Lower lobe of right lung (tissue), 2 donors: ENCODE measurements at regions not wholly inside any gene's neighbourhood (a gene's known extent, or its start where the extent isn't known, plus 50 kb on each side); places are given as distances from the start of the nearest gene placed in this dataset.

ENCODE experiments used
- ATAC-seq, 2 donors: fragments of 200-7000 bp; cut with Tn5 transposase; one replicate each; pipeline ENCODE4 v1.9.1; 2020 to 2022; ENCODE audit warnings: mild to moderate bottlenecking in 2 of 2, moderate library complexity in 2 of 2
- DNase-seq: peaks from one replicate; pipeline ENCODE4 v3.0.0-alpha.2; 2020
- H3K27ac ChIP-seq: fragments of 200-600 bp; one replicate; pipeline ENCODE4 v1.8.0; 2022
- H3K27me3 ChIP-seq: fragments of 200-600 bp; one replicate; pipeline ENCODE4 v1.8.0; 2022; ENCODE audit warnings: low read depth
- H3K36me3 ChIP-seq: fragments of 200-600 bp; one replicate; pipeline ENCODE4 v1.8.0; 2022; ENCODE audit warnings: mild to moderate bottlenecking
- H3K4me1 ChIP-seq: fragments of 200-600 bp; one replicate; pipeline ENCODE4 v1.8.0; 2022
- H3K4me3 ChIP-seq: fragments of 200-600 bp; one replicate; pipeline ENCODE4 v1.8.0; 2022; ENCODE audit warnings: mild to moderate bottlenecking
- H3K9me3 ChIP-seq: fragments of 200-600 bp; one replicate; pipeline ENCODE4 v1.8.0; 2022
- intact Hi-C: fragments of 100-400 bp; cut with DNase I; formaldehyde crosslinking; loops from one replicate; pipeline ENCODE4 v1.11.0; 2022
- TF ChIP-seq, protein P1 (sequence below): fragments of 200-600 bp; IDR thresholded peaks from one replicate; pipeline ENCODE4 v1.8.0; 2022; ENCODE audit warnings: antibody characterized with exemption, mild to moderate bottlenecking
- donor health status: DM: no; HTN: yes; CAD: no; lungs with severe emphysema.

DNA sequence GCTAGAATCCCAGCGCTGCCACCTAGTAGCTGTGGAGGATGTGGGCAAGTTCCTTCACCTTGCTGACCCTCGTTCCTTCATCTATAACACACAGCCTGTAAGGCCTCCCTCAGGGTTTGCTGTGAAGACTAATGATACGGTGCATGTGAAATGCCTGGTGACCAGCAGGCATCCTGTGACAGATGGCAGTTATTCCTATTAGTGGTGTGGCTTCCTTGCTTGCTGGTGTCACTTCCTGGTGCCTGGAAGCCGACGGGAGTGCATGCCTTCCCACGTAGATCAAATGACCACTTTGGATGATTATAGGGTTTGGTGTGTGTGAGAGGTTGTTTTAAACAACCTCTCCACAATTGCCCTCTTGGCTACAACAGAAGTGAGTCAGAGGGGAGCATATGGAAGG lies 894.9 kb downstream of the VRK1 start:
- Histone ChIP-seq H3K4me1 (no peaks in the 10 kb centered on the region), H3K27ac (no peak overlapping the region), H3K36me3 (no peaks in the 10 kb centered on the region), H3K9me3 (no peaks in the 10 kb centered on the region), H3K4me3 (no peak overlapping the region), H3K27me3 (no peaks in the 10 kb centered on the region)
- no peak for ATAC-seq
- no peak for DNase-seq
- TF ChIP-seq, protein P1, sequence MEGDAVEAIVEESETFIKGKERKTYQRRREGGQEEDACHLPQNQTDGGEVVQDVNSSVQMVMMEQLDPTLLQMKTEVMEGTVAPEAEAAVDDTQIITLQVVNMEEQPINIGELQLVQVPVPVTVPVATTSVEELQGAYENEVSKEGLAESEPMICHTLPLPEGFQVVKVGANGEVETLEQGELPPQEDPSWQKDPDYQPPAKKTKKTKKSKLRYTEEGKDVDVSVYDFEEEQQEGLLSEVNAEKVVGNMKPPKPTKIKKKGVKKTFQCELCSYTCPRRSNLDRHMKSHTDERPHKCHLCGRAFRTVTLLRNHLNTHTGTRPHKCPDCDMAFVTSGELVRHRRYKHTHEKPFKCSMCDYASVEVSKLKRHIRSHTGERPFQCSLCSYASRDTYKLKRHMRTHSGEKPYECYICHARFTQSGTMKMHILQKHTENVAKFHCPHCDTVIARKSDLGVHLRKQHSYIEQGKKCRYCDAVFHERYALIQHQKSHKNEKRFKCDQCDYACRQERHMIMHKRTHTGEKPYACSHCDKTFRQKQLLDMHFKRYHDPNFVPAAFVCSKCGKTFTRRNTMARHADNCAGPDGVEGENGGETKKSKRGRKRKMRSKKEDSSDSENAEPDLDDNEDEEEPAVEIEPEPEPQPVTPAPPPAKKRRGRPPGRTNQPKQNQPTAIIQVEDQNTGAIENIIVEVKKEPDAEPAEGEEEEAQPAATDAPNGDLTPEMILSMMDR, result no peak
- intact Hi-C loops, result no loop called here

DNA sequence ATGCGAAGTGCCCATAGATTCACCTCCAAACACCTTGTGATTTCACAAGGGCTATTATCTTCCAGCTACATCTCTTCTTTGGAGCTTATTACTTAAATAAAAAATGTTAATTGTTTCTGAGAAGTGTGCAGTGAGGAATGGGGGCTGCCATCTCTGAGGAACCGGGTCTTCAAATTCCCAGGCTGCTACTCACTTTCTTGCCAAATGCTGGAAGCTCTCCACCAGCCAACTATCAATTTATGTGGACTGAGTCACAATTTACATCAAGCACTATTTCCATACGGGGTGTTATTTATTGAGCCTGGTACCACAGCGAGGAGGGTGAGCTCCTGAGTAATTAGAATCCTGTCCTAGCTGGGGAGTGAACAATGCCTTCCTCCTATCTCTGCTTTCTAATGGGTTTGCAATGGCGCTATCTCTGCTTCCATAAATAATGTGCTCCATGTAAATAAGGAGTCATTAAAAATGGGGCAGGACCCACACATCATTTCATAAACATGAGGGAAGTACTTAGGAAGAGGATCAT lies 898.3 kb downstream of the VRK1 start:
- H3K4me1 ChIP-seq, result no peaks in the 10 kb centered on the region
- no peaks in the 10 kb centered on the region for H3K9me3 ChIP-seq
- intact Hi-C loops, result no loop called here
- H3K36me3 ChIP-seq, result no peaks in the 10 kb centered on the region
- ATAC-seq (no peak), DNase-seq (no peak)
- H3K27ac ChIP-seq, result no peak overlapping the region
- TF ChIP-seq, protein P1, result no peak
- no peaks in the 10 kb centered on the region for H3K27me3 ChIP-seq
- H3K4me3 ChIP-seq, result no peak overlapping the region

DNA sequence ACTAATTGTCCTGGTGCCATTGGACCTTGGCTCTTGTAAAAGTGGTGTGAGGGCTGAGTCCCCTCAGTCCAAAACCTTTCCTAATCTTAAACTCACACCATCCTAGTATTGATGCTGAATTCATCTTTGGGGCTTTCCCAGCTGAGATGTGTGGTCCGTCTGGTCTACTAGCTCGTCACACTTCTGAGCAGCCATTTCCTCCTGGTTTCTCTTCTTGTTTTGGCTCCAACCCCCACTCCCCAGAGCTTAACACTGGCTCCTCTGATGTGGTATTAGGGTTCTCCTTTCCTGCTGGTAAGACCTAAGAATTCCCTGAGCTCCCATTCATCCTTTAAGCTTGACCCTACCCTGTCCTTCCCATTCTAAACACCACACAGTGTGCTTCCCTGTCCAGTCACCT lies 900.6 kb downstream of the VRK1 start:
- no peak for DNase-seq
- H3K4me3 ChIP-seq, result no peak overlapping the region
- intact Hi-C loops, result no loop called here
- H3K36me3 ChIP-seq, result no peaks in the 10 kb centered on the region
- ATAC-seq, result no peak
- no peaks in the 10 kb centered on the region for H3K9me3 ChIP-seq
- TF ChIP-seq, protein P1, result no peak
- no peaks in the 10 kb centered on the region for H3K4me1 ChIP-seq
- no peaks in the 10 kb centered on the region for H3K27me3 ChIP-seq
- no peak overlapping the region for H3K27ac ChIP-seq

DNA sequence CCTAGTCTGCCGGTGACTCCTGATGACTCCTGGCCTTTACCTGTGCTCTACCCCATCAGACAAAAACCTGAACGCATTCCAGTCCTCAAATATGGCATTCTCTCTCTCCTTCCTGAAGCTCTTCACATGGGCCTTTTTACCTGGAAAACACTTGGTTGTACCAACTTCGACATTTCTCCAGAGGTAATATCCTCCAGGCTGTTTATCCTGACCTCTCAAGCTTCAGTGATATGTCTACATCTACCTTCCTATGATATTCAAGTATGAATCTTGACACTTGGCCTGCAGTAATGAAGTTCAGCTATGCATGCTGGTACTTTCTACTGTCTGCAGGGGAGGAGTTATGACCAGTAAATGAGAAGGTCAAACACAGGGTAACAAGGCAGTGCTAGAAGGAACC lies 901.8 kb downstream of the VRK1 start:
- intact Hi-C loops, result no loop called here
- DNase-seq (no peak), ATAC-seq (no peak)
- no peaks in the 10 kb centered on the region for H3K4me1 ChIP-seq
- TF ChIP-seq, protein P1, result no peak
- H3K4me3 ChIP-seq, result no peak overlapping the region
- H3K27me3 ChIP-seq, result no peaks in the 10 kb centered on the region
- H3K9me3 ChIP-seq, result no peaks in the 10 kb centered on the region
- H3K27ac ChIP-seq, result no peak overlapping the region
- no peaks in the 10 kb centered on the region for H3K36me3 ChIP-seq

DNA sequence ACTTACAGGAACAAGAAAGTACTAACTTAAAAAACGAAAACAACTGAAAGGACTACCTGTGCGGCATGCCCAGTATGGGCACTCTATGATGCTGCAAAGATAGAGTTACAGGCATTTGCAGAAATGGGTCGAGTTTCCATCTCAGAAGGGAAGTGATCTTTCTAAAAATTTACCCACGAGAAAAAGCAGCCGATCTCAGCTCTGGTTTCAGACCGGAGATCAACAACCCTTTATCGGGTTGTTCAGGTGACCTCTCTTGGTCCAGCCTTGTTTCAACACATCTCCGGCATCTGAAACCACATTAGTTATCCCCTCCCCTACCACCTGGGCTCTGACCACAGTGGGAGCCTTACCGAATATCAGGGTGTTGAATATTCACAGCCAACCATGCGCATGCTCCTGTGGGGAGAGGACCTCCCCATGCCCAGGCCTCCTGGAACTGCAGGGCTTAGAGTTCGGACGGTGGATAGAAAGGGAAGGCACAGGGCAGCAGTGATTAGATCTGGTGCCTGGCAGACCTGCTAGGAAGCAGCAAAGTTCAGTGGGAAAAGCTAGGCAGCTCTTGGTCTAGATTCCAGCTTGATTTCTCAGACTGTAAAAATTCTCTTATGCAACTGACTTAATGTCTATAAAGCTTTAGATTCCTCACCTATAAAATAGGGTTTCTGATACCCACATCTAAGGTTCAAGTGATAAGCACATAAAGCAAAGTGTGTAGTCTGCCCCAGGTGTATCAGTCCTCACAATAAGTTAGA lies 906.0 kb downstream of the VRK1 start:
- Histone ChIP-seq H3K9me3 (no peaks in the 10 kb centered on the region), H3K27ac (peak overlapping the region; percentile 29), H3K27me3 (no peaks in the 10 kb centered on the region), H3K4me1 (peaks cover 8% of the 10 kb centered on the region), H3K36me3 (no peaks in the 10 kb centered on the region), H3K4me3 (no peak overlapping the region)
- TF ChIP-seq, protein P1, result no peak
- intact Hi-C loops, result no loop called here
- ATAC-seq (peak in 1 of 2 donors; percentile 23), DNase-seq (no peak)
